Osteocyte (in vitro differentiated cells): ENCODE measurements at regions not wholly inside any gene's neighbourhood (a gene's known extent, or its start where the extent isn't known, plus 50 kb on each side); places are given as distances from the start of the nearest gene placed in this dataset.
"Not testable (repeated sequence)": the region's sequence is repeated elsewhere in the genome, so short reads cannot be mapped to it uniquely, and the experiment has no call there.

Source experiments
- DNase-seq: peaks from one replicate; pipeline ENCODE4 v3.0.0; 2021; ENCODE audit warnings: mixed read lengths; ENCODE audit not compliant: unreplicated experiment; ENCODE audit errors: extremely low spot score
- H3K27ac Mint-ChIP-seq: one replicate; pipeline ENCODE4 v1.8.0; 2021; ENCODE audit warnings: mild to moderate bottlenecking, mixed read lengths; ENCODE audit not compliant: unreplicated experiment
- H3K27me3 Mint-ChIP-seq: one replicate; pipeline ENCODE4 v1.8.0; 2021; ENCODE audit warnings: mixed read lengths; ENCODE audit not compliant: unreplicated experiment
- H3K36me3 Mint-ChIP-seq: one replicate; pipeline ENCODE4 v1.8.0; 2021; ENCODE audit warnings: mixed read lengths; ENCODE audit not compliant: unreplicated experiment
- H3K4me1 Mint-ChIP-seq: one replicate; pipeline ENCODE4 v1.8.0; 2021; ENCODE audit warnings: mixed read lengths; ENCODE audit not compliant: unreplicated experiment
- H3K4me3 Mint-ChIP-seq: one replicate; pipeline ENCODE4 v1.8.0; 2021; ENCODE audit warnings: mild to moderate bottlenecking, moderate library complexity, mixed read lengths; ENCODE audit not compliant: unreplicated experiment
- H3K9me3 Mint-ChIP-seq: one replicate; pipeline ENCODE4 v1.8.0; 2021; ENCODE audit warnings: mixed read lengths; ENCODE audit not compliant: unreplicated experiment
- CTCF ChIP-seq: fragments of 200-600 bp; sonication (generic); IDR thresholded peaks from 2 replicates; pipeline ENCODE4 v1.5.0; 2021; ENCODE audit warnings: antibody characterized with exemption, mild to moderate bottlenecking, moderate library complexity

DNA sequence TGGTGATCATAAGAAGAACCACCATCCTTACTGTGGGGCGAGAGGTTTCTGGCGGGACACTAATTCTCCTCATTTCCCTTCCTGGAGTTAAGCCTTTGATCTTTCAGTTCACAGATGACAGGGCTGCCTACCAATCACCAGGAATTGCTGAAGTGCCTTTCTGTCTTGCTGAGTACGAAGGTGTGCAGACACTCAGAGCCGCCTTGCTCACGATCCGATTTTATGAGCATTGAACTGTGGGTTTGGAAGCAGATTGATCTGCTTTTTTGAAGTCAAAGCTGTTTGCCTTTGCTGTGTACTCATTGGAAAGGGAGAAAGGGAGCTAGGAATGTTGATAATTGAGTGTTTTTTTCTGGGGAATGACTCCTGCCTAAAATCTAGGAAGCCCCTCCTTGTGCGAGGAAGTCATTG, 129.1 kb upstream of the SALL4 start:
- Mint-ChIP-seq H3K4me1 (peaks cover 34% of the 10 kb centered on the region), H3K27ac (peak overlapping the region; percentile 18), H3K4me3 (no peak overlapping the region), H3K9me3 (no peaks in the 10 kb centered on the region), H3K36me3 (no peaks in the 10 kb centered on the region), H3K27me3 (no peaks in the 10 kb centered on the region)
- TF ChIP-seq CTCF, result no peak
- DNase-seq, result no peak

GRCh38 chr20:51930775-51931174, 128.5 kb upstream of the SALL4 start:
- Mint-ChIP-seq H3K27me3 (no peaks in the 10 kb centered on the region), H3K9me3 (no peaks in the 10 kb centered on the region), H3K4me3 (no peak overlapping the region), H3K4me1 (peaks cover 34% of the 10 kb centered on the region), H3K36me3 (no peaks in the 10 kb centered on the region), H3K27ac (no peak overlapping the region)
- TF ChIP-seq CTCF, result no peak
- no peak for DNase-seq

DNA sequence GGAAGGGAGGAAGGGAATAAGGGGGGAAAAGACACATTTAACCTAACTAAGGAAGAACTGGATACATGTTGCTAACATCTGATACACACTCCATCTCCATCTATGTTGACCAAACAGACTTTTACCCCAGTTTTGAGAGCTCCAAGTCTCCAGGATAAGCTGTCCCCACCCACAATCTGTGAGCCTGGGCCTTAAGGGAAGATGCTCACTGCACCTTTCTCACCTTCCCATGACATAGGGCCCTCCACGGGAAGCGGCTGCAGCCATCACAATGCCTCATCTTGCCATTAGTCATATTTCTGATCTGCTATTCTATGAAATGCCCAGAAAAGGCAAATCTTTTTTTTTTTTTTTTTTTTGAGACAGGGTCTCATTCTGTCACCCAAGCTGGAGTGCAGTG, 126.6 kb upstream of the SALL4 start:
- no peak for DNase-seq
- Mint-ChIP-seq H3K36me3 (no peaks in the 10 kb centered on the region), H3K4me1 (peaks cover 22% of the 10 kb centered on the region), H3K27me3 (no peaks in the 10 kb centered on the region), H3K4me3 (no peak overlapping the region), H3K9me3 (no peaks in the 10 kb centered on the region), H3K27ac (no peak overlapping the region)
- TF ChIP-seq CTCF, result no peak

- not testable (repeated sequence) for DNase-seq, H3K27me3 Mint-ChIP-seq, H3K4me3 Mint-ChIP-seq, H3K36me3 Mint-ChIP-seq, H3K27ac Mint-ChIP-seq, H3K9me3 Mint-ChIP-seq
- H3K4me1 Mint-ChIP-seq, result peaks cover 16% of the 10 kb centered on the region
These were observed 125.6 kb upstream of the SALL4 start for GRCh38 chr20:51927970-51928369.

DNA sequence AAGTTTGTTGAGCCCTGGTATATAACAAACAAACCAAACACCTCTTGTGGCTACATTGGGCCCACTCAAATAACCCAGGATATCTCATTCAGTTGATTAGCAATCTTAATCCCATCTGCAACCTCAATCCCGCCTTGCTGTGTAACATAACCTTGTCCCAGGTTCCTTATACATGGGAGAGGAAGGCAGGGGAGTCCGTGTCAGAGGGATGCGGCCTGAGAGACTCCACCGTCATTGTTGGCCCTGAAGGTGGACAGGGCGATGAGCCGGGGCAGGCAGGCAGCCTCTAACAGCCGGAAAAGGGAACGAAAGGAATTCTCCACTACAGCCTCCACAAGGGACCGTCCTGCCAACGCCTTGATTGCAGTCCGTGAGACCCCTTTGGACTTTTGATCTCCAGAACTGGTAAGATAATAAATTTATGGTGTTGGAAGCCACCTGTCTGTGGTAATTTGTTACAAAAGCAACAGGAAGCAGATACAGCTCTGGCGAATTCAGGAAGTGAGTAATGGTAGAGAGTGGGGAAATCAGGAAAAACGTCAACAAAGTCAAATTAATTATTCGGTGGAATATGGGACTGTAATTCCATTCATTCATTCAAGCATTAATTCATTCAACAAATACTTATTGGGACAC, 124.5 kb upstream of the SALL4 start:
- Mint-ChIP-seq H3K27ac (no peak overlapping the region), H3K4me3 (no peak overlapping the region), H3K9me3 (no peaks in the 10 kb centered on the region), H3K4me1 (peaks cover 16% of the 10 kb centered on the region), H3K36me3 (no peaks in the 10 kb centered on the region), H3K27me3 (no peaks in the 10 kb centered on the region)
- no peak for TF ChIP-seq CTCF
- DNase-seq, result no peak

GRCh38 chr20:51924509-51924908, 122.2 kb upstream of the SALL4 start:
- Mint-ChIP-seq H3K4me1 (peaks cover 7% of the 10 kb centered on the region), H3K27ac (no peak overlapping the region), H3K27me3 (no peaks in the 10 kb centered on the region), H3K9me3 (no peaks in the 10 kb centered on the region), H3K36me3 (no peaks in the 10 kb centered on the region), H3K4me3 (no peak overlapping the region)
- TF ChIP-seq CTCF, result no peak
- no peak for DNase-seq
